ENCODE measurements at regions not wholly inside any gene's neighbourhood (a gene's known extent, or its start where the extent isn't known, plus 50 kb on each side); places are given as distances from the start of the nearest gene placed in this dataset.

GRCh38 chr5:37900692-37901091 is 60.9 kb upstream of the GDNF start:
- peak in 1 of 2 experiments; percentile 44 for DNase-seq

- DNase-seq = no peak
Observed at GRCh38 chr5:37899037-37899436, 59.2 kb upstream of the GDNF start.

GRCh38 chr5:37896159-37896558 is 56.3 kb upstream of the GDNF start:
- no peak for DNase-seq

GRCh38 chr5:37893434-37894134 is 53.7 kb upstream of the GDNF start:
- no peak for DNase-seq

GRCh38 chr5:37892586-37892985 is 52.7 kb upstream of the GDNF start:
- no peak for DNase-seq

GRCh38 chr5:37891832-37892231 is 52.0 kb upstream of the GDNF start:
- no peak for DNase-seq

GRCh38 chr5:37889612-37890317 is 49.9 kb upstream of the GDNF start:
- peak in 1 of 2 experiments; percentile 26 for DNase-seq

Measured in SW 1271 (cell line).